ENCODE measurements at regions not wholly inside any gene's neighbourhood (a gene's known extent, or its start where the extent isn't known, plus 50 kb on each side); places are given as distances from the start of the nearest gene placed in this dataset.
A peak's percentile ranks its signal among the peaks of the same experiment; 100 is the strongest.

DNA sequence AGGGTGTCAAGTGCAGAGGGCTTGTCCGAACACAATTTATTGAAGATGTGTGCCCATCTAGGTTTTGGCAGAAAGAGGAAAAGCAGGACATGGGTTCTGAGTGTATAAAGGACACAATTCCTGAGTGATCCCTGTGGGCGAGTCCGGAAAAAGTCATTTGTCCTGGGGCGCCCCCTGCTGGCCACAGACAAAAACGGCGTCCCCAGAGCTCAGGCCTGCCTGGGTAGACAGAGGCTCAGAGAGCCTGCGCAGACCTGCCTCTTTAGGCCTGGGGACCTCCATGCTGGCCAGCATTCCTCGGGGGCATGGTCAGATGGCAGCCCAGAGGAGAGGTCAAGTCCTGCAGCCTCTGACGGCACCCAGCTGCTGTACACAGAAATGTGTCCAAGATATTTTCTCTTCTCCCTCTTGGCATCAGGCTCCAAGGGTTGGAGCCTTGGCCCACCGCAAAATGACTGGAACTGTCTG lies 65.5 kb upstream of the LRP8 start:
- TF ChIP-seq, protein P1, sequence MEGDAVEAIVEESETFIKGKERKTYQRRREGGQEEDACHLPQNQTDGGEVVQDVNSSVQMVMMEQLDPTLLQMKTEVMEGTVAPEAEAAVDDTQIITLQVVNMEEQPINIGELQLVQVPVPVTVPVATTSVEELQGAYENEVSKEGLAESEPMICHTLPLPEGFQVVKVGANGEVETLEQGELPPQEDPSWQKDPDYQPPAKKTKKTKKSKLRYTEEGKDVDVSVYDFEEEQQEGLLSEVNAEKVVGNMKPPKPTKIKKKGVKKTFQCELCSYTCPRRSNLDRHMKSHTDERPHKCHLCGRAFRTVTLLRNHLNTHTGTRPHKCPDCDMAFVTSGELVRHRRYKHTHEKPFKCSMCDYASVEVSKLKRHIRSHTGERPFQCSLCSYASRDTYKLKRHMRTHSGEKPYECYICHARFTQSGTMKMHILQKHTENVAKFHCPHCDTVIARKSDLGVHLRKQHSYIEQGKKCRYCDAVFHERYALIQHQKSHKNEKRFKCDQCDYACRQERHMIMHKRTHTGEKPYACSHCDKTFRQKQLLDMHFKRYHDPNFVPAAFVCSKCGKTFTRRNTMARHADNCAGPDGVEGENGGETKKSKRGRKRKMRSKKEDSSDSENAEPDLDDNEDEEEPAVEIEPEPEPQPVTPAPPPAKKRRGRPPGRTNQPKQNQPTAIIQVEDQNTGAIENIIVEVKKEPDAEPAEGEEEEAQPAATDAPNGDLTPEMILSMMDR (conservative IDR thresholded peaks at IDR 0.05) = peak; percentile 94
- no peak for TF ChIP-seq EZH2 (IDR thresholded peaks at IDR 0.05; ENCODE audit: low read depth)
